Mesendoderm (in vitro differentiated cells): ENCODE measurements at regions not wholly inside any gene's neighbourhood (a gene's known extent, or its start where the extent isn't known, plus 50 kb on each side); places are given as distances from the start of the nearest gene placed in this dataset.

Experiments used
- DNase-seq: peaks from one replicate; pipeline ENCODE4 v3.0.0; 2013
- H2AK5ac ChIP-seq: 2 replicates; pipeline ENCODE4 v1.6.1; 2013; ENCODE audit warnings: low read length, inconsistent platforms
- H2BK120ac ChIP-seq: 2 replicates; pipeline ENCODE4 v1.6.1; 2013; ENCODE audit warnings: low read depth, mild to moderate bottlenecking, low read length, moderate library complexity, mixed read lengths
- H2BK15ac ChIP-seq: replicated peaks from 2 replicates; pipeline ENCODE4 v1.6.1; 2013; ENCODE audit warnings: low read depth, mild to moderate bottlenecking, moderate library complexity
- H2BK5ac ChIP-seq: 2 replicates; pipeline ENCODE4 v1.6.1; 2013; ENCODE audit warnings: low read length, inconsistent platforms
- H3K18ac ChIP-seq: 2 replicates; pipeline ENCODE4 v1.6.1; 2013; ENCODE audit warnings: mild to moderate bottlenecking, low read length, mixed read lengths
- H3K23ac ChIP-seq: one replicate; pipeline ENCODE4 v1.6.1; 2013; ENCODE audit warnings: low read length
- H3K27ac ChIP-seq: 2 replicates; pipeline ENCODE4 v1.5.1; 2013; ENCODE audit warnings: low read depth, mild to moderate bottlenecking, inconsistent platforms, low read length, moderate library complexity
- H3K27me3 ChIP-seq: 2 replicates; pipeline ENCODE4 v1.6.1; 2013; ENCODE audit warnings: low read length, control low read depth, mild to moderate bottlenecking, inconsistent platforms; ENCODE audit not compliant: insufficient read depth, poor library complexity
- H3K36me3 ChIP-seq: 2 replicates; pipeline ENCODE4 v1.6.1; 2013; ENCODE audit warnings: low read length, inconsistent platforms; ENCODE audit not compliant: control insufficient read depth, insufficient read depth
- H3K4ac ChIP-seq: one replicate; pipeline ENCODE4 v1.6.1; 2013; ENCODE audit warnings: low read depth, mild to moderate bottlenecking, low read length, moderate library complexity
- H3K4me1 ChIP-seq: 2 replicates; pipeline ENCODE4 v1.6.1; 2013; ENCODE audit warnings: low read depth, low read length, inconsistent platforms; ENCODE audit not compliant: control insufficient read depth
- H3K4me2 ChIP-seq: 2 replicates; pipeline ENCODE4 v1.6.1; 2013; ENCODE audit warnings: low read length
- H3K4me3 ChIP-seq: 2 replicates; pipeline ENCODE4 v1.5.1; 2013; ENCODE audit warnings: mild to moderate bottlenecking, low read length
- H3K56ac ChIP-seq: one replicate; pipeline ENCODE4 v1.6.1; 2013; ENCODE audit warnings: low read length
- H3K79me1 ChIP-seq: 2 replicates; pipeline ENCODE4 v1.6.1; 2013; ENCODE audit warnings: low read length, inconsistent platforms
- H3K79me2 ChIP-seq: 2 replicates; pipeline ENCODE4 v1.6.1; 2013; ENCODE audit warnings: mild to moderate bottlenecking, low read length; ENCODE audit not compliant: control insufficient read depth, insufficient read depth
- H3K9ac ChIP-seq: 2 replicates; pipeline ENCODE4 v1.6.1; 2013; ENCODE audit warnings: low read length, inconsistent platforms
- H4K5ac ChIP-seq: one replicate; pipeline ENCODE4 v1.6.1; 2013; ENCODE audit warnings: low read length
- H4K8ac ChIP-seq: one replicate; pipeline ENCODE4 v1.6.1; 2013; ENCODE audit warnings: low read depth, mild to moderate bottlenecking, control low read depth, low read length, moderate library complexity
- WGBS: extraction: QIAGEN DNeasy Blood & Tissue Kit; methylation state at CpG from one replicate; pipeline ENCODE4 v1.1.7; 2013; ENCODE audit warnings: low lambda C conversion rate, missing lambda C conversion rate; ENCODE audit not compliant: insufficient coverage; ENCODE audit errors: extremely low coverage; 5-methylcytosine and 5-hydroxymethylcytosine counted together

GRCh38 chr15:70313099-70314017, 215.6 kb upstream of the TLE3 start:
- Histone ChIP-seq H3K27ac (no peak overlapping the region), H3K4me2 (no peak overlapping the region), H3K9ac (no peak overlapping the region), H2AK5ac (peak overlapping the region; percentile 74), H3K4me1 (peaks cover 29% of the 10 kb centered on the region), H3K36me3 (no peaks in the 10 kb centered on the region), H3K4me3 (no peak overlapping the region), H3K23ac (no peak overlapping the region), H3K79me2 (no peaks in the 10 kb centered on the region), H3K56ac (peak overlapping the region; percentile 75), H2BK15ac (no peak overlapping the region), H3K79me1 (no peaks in the 10 kb centered on the region), H3K4ac (peak overlapping the region; percentile 63), H2BK120ac (peak overlapping the region; percentile 1), H4K8ac (no peak overlapping the region), H3K27me3 (no peaks in the 10 kb centered on the region), H4K5ac (no peak overlapping the region), H3K18ac (no peak overlapping the region), H2BK5ac (peak overlapping the region; percentile 89)
- no CpG with 5 or more reads among the region's 9 CpGs for WGBS
- DNase-seq = no peak

DNA sequence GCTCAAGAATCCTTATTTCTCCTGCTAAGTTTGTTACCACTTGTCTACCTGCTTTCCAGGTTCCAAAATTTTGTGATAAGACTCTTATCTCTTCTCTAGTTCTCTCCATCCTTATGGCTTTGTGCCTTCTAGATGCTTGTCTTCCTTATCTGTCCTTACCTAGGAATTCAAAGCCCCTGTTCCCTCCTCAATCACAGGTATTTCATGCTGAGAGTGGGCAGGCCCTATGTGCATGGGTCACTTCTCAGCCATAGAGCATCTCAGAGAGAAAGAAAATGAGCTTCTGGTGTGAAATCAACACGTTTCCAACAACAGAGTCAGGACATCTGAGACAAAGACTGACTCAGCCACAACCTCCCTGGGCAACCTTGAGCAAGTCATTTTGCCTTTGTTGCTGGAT, 214.1 kb upstream of the TLE3 start:
- Histone ChIP-seq H3K23ac (no peak overlapping the region), H3K4me3 (no peak overlapping the region), H3K9ac (no peak overlapping the region), H4K5ac (no peak overlapping the region), H3K36me3 (no peaks in the 10 kb centered on the region), H2BK5ac (no peak overlapping the region), H2AK5ac (no peak overlapping the region), H3K4ac (no peak overlapping the region), H3K79me2 (no peaks in the 10 kb centered on the region), H3K79me1 (no peaks in the 10 kb centered on the region), H2BK15ac (no peak overlapping the region), H3K27me3 (no peaks in the 10 kb centered on the region), H4K8ac (no peak overlapping the region), H2BK120ac (no peak overlapping the region), H3K4me1 (peaks cover 32% of the 10 kb centered on the region), H3K18ac (no peak overlapping the region), H3K56ac (no peak overlapping the region), H3K27ac (no peak overlapping the region), H3K4me2 (no peak overlapping the region)
- no CpG with 5 or more reads among the region's 1 CpG for WGBS
- DNase-seq = peak; percentile 72

GRCh38 chr15:70309716-70310115, 212.0 kb upstream of the TLE3 start:
- Histone ChIP-seq H3K79me1 (no peaks in the 10 kb centered on the region), H3K18ac (no peak overlapping the region), H3K36me3 (no peaks in the 10 kb centered on the region), H2AK5ac (no peak overlapping the region), H4K5ac (no peak overlapping the region), H3K56ac (no peak overlapping the region), H3K4me2 (no peak overlapping the region), H3K27ac (no peak overlapping the region), H3K9ac (no peak overlapping the region), H3K4me3 (no peak overlapping the region), H3K79me2 (no peaks in the 10 kb centered on the region), H3K23ac (no peak overlapping the region), H2BK5ac (no peak overlapping the region), H3K4ac (no peak overlapping the region), H4K8ac (no peak overlapping the region), H2BK120ac (no peak overlapping the region), H3K27me3 (no peaks in the 10 kb centered on the region), H3K4me1 (peaks cover 18% of the 10 kb centered on the region), H2BK15ac (no peak overlapping the region)
- DNase-seq = peak; percentile 78
- WGBS = no CpG with 5 or more reads among the region's 4 CpGs

DNA sequence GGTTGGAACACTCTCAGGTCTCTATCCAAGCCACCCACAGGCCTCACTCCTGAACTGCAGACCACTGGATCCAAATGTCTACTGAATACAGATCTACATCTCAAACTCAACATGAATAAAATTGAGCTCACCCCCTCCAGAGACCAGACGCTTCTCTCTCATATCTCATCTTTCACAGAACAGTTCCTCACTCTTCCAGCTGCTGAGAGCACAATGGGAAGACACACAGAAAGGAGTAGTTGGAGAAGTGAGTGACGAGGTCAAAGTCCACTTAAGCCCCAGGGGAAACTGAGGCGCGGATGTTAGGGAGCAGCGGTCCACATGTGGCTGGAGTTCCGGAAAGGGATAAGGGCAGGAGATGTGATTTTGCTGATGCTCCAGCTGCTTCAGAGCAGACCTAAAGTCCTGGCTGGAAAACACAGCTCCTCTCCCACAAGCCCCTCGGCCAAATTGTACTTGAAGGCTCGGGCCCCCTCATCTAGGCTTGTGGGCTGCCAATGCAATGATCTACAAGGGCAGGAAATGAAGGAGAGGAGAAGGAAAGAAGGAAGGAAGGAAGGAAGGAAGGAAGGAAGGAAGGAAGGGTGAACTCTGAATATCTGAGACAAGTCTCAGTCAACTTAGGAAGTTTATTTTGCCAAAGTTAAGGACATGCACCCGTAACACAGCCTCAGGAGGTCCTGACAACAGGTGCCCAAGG, 211.2 kb upstream of the TLE3 start:
- Histone ChIP-seq H3K18ac (no peak overlapping the region), H3K79me1 (no peaks in the 10 kb centered on the region), H2BK15ac (no peak overlapping the region), H3K79me2 (no peaks in the 10 kb centered on the region), H3K9ac (no peak overlapping the region), H3K27me3 (no peaks in the 10 kb centered on the region), H3K4ac (no peak overlapping the region), H3K56ac (no peak overlapping the region), H2AK5ac (no peak overlapping the region), H3K4me3 (no peak overlapping the region), H2BK120ac (no peak overlapping the region), H4K5ac (no peak overlapping the region), H3K23ac (no peak overlapping the region), H2BK5ac (no peak overlapping the region), H3K4me2 (no peak overlapping the region), H4K8ac (no peak overlapping the region), H3K27ac (no peak overlapping the region), H3K4me1 (peaks cover 12% of the 10 kb centered on the region), H3K36me3 (no peaks in the 10 kb centered on the region)
- WGBS = no CpG with 5 or more reads among the region's 9 CpGs
- no peak for DNase-seq

- Histone ChIP-seq H4K8ac (no peak overlapping the region), H3K9ac (no peak overlapping the region), H3K4me3 (no peak overlapping the region), H2AK5ac (no peak overlapping the region), H3K56ac (no peak overlapping the region), H3K36me3 (no peaks in the 10 kb centered on the region), H2BK5ac (no peak overlapping the region), H4K5ac (no peak overlapping the region), H3K4ac (no peak overlapping the region), H3K4me2 (no peak overlapping the region), H3K4me1 (peaks cover 8% of the 10 kb centered on the region), H3K79me1 (no peaks in the 10 kb centered on the region), H3K23ac (no peak overlapping the region), H3K27ac (no peak overlapping the region), H2BK120ac (no peak overlapping the region), H3K27me3 (no peaks in the 10 kb centered on the region), H2BK15ac (no peak overlapping the region), H3K18ac (no peak overlapping the region), H3K79me2 (no peaks in the 10 kb centered on the region)
- WGBS = no CpG with 5 or more reads among the region's 4 CpGs
- DNase-seq = no peak
These were observed 210.5 kb upstream of the TLE3 start for GRCh38 chr15:70308011-70308734.
